Ishikawa (cell line): ENCODE measurements at regions not wholly inside any gene's neighbourhood (a gene's known extent, or its start where the extent isn't known, plus 50 kb on each side); places are given as distances from the start of the nearest gene placed in this dataset.

Experiments used
- CEBPB ChIP-seq: IDR thresholded peaks from 2 replicates; pipeline ENCODE4 v1.6.1; 2012
- CREB1 ChIP-seq: IDR thresholded peaks from 2 replicates; pipeline ENCODE4 v1.6.1; 2012; ENCODE audit warnings: low read depth
- EP300 ChIP-seq: IDR thresholded peaks from 2 replicates; pipeline ENCODE4 v1.6.1; 2012; ENCODE audit warnings: borderline replicate concordance
- FOXM1 ChIP-seq: IDR thresholded peaks from 2 replicates; pipeline ENCODE4 v1.6.1; 2012; ENCODE audit warnings: low read depth, borderline replicate concordance
- MAX ChIP-seq: IDR thresholded peaks from 2 replicates; pipeline ENCODE4 v1.6.1; 2012
- NFIC ChIP-seq: IDR thresholded peaks from 2 replicates; pipeline ENCODE4 v1.6.1; 2012
- RAD21 ChIP-seq: IDR thresholded peaks from 2 replicates; pipeline ENCODE4 v1.6.1; 2012; ENCODE audit warnings: low read depth
- REST ChIP-seq: IDR thresholded peaks from 2 replicates; pipeline ENCODE4 v1.6.1; 2012; ENCODE audit warnings: low read depth, mild to moderate bottlenecking
- TAF1 ChIP-seq: IDR thresholded peaks from 2 replicates; pipeline ENCODE4 v1.6.1; 2012; ENCODE audit warnings: low read depth, mild to moderate bottlenecking
- USF1 ChIP-seq: IDR thresholded peaks from 2 replicates; pipeline ENCODE4 v1.6.1; 2012
- YY1 ChIP-seq: IDR thresholded peaks from 2 replicates; pipeline ENCODE4 v1.6.1; 2012; ENCODE audit warnings: low read depth

- TF ChIP-seq EP300 (no peak), REST (no peak), FOXM1 (no peak), MAX (no peak), TAF1 (no peak), RAD21 (no peak), YY1 (no peak), NFIC (peak; percentile 62; the same call in 1 of the 2 replicates), CEBPB (peak; percentile 84), CREB1 (no peak), USF1 (no peak)
Measured at GRCh38 chr2:78418021-78418420, 607.5 kb upstream of the REG3G start.
